ENCODE measurements at regions not wholly inside any gene's neighbourhood (a gene's known extent, or its start where the extent isn't known, plus 50 kb on each side); places are given as distances from the start of the nearest gene placed in this dataset.

DNA sequence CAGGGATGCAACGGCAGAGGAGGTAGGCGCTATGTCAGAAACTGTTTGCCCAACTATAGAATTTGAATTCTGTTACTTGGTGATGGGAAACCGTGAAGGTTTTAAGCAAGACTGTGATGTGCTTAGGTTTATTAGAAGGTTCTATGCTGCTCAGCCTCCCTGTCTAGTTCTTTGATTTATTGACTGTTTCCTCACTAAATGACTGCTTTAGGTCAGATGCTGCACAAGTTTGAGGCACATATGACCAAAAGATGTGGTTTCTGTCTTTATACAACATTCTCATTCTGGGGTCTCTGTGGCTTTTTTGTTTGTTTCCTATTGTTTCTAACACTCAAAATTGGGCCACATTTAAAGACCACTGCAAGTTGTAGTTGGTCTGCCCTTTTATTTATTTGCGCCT lies 323.0 kb upstream of the OBI1 start:
- Histone ChIP-seq H3K9me3 (ENCODE audit: control insufficient read depth, low read length) (no peaks in the 10 kb centered on the region), H3K4me1 (ENCODE audit: control insufficient read depth, insufficient read depth, low read length, poor library complexity, severe bottlenecking) (no peaks in the 10 kb centered on the region), H3K4me3 (ENCODE audit: extremely low read depth, insufficient read depth, low read length, poor library complexity, severe bottlenecking) (no peak overlapping the region), H3K27ac (ENCODE audit: low read depth, low read length, severe bottlenecking) (no peak overlapping the region), H3K36me3 (ENCODE audit: control insufficient read depth, insufficient read depth, low read length) (no peaks in the 10 kb centered on the region)
- WGBS, 2 experiments (ENCODE audit: insufficient coverage in 2 of 2): 80 to 87% methylated on average over 3 of the region's 4 CpGs

DNA sequence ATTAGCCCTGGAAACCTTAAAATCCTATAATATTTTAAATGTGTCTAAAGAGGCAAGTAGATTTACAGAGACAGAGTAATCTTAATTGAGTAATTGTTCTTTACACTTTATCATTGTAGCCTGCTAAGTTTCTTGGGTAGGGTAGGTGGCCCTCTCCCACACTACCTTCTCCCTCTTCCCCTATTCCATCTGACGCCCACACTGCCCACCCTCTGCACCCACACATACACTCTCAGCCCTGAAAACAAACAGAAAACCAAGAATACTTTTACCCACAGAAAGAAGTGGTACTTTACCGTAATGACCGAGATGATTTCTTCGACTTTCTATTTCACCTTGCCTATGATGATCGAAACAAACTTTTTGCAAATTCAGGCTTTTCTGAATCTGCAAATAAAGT lies 320.4 kb upstream of the OBI1 start:
- no peaks in the 10 kb centered on the region for H3K9me3 ChIP-seq (ENCODE audit: control insufficient read depth, low read length)
- H3K36me3 ChIP-seq (ENCODE audit: control insufficient read depth, insufficient read depth, low read length): no peaks in the 10 kb centered on the region
- WGBS, 2 experiments (ENCODE audit: insufficient coverage in 2 of 2): 94 to 100% methylated on average over 3 to 4 of the region's 5 CpGs
- no peaks in the 10 kb centered on the region for H3K4me1 ChIP-seq (ENCODE audit: control insufficient read depth, insufficient read depth, low read length, poor library complexity, severe bottlenecking)
- H3K27ac ChIP-seq (ENCODE audit: low read depth, low read length, severe bottlenecking): no peak overlapping the region
- no peak overlapping the region for H3K4me3 ChIP-seq (ENCODE audit: extremely low read depth, insufficient read depth, low read length, poor library complexity, severe bottlenecking)

DNA sequence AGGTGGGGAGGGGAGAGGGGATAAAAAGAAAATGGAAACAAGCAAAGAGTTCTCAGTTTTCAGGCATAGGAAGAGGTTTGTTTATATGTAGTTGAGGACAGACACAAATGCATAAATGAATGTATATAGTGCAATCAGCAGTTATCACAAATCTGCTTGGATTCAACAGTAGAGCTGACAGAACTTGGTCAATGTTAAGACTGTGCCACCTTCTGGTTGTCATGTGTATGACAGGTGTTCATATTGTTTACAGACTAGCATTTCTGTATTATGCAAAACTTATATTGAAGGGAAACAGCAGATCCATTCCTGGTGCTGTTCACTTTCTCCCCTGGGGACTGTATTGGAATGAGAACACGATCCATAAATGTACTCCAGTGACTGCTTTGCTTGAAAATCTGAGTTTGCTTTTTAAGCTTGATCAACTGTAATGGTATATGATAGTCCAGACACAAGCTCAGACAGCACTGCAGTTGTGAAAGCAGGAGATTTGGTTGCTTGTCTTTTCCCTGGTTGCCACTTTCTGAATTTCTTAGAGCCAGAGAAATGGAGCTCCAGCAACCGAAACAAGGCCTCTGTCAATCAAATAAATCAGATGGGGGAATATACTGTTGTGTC lies 319.5 kb upstream of the OBI1 start:
- Histone ChIP-seq H3K27ac (ENCODE audit: low read depth, low read length, severe bottlenecking) (no peak overlapping the region), H3K4me1 (ENCODE audit: control insufficient read depth, insufficient read depth, low read length, poor library complexity, severe bottlenecking) (no peaks in the 10 kb centered on the region), H3K9me3 (ENCODE audit: control insufficient read depth, low read length) (no peaks in the 10 kb centered on the region), H3K36me3 (ENCODE audit: control insufficient read depth, insufficient read depth, low read length) (no peaks in the 10 kb centered on the region), H3K4me3 (ENCODE audit: extremely low read depth, insufficient read depth, low read length, poor library complexity, severe bottlenecking) (no peak overlapping the region)
- WGBS, 2 experiments (ENCODE audit: insufficient coverage in 2 of 2): 33 to 38% methylated on average over 2 of the region's 2 CpGs

DNA sequence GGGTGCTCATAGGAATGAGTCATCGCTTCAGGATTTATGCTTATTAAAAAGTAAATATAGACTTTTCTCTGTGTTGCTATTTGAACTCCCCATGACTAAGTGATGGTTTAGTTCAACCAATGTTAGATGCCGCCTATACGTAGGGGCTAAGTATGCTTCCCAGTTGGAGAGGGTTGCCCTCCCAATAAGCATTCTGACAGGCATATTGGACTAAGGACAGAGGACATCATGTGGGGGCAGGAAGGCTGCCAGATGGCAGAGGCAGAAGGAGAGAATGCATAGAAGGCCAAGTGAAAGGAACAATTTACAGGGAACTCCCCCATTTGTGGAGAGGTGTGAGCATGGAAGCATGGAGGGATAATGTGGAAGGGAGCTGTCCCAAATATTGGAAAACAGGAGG lies 318.4 kb upstream of the OBI1 start:
- H3K4me1 ChIP-seq (ENCODE audit: control insufficient read depth, insufficient read depth, low read length, poor library complexity, severe bottlenecking): no peaks in the 10 kb centered on the region
- H3K4me3 ChIP-seq (ENCODE audit: extremely low read depth, insufficient read depth, low read length, poor library complexity, severe bottlenecking): no peak overlapping the region
- no peaks in the 10 kb centered on the region for H3K36me3 ChIP-seq (ENCODE audit: control insufficient read depth, insufficient read depth, low read length)
- no peaks in the 10 kb centered on the region for H3K9me3 ChIP-seq (ENCODE audit: control insufficient read depth, low read length)
- WGBS, 2 experiments (ENCODE audit: insufficient coverage in 2 of 2): 80 to 83% methylated on average over 2 of the region's 3 CpGs
- no peak overlapping the region for H3K27ac ChIP-seq (ENCODE audit: low read depth, low read length, severe bottlenecking)

DNA sequence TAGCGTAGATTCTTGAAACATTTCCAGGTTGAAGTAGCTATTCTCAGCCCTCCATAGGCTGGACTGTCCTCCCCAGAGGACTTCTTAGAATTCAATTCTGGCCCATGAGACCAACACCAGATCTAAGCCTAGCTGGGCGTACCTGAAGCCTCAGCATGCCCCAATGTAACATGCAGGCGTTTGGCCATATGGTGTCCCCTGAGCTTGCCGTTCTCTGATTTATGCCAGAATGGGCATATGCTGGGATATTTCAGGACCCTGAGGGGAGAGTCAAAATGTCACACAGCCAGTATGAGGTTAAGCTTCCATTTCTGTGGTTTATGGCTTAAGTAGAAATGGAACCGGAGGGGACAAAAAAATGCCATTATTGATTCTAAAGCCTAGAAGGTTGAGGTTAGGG lies 317.7 kb upstream of the OBI1 start:
- no peak overlapping the region for H3K27ac ChIP-seq (ENCODE audit: low read depth, low read length, severe bottlenecking)
- H3K4me3 ChIP-seq (ENCODE audit: extremely low read depth, insufficient read depth, low read length, poor library complexity, severe bottlenecking): no peak overlapping the region
- no peaks in the 10 kb centered on the region for H3K4me1 ChIP-seq (ENCODE audit: control insufficient read depth, insufficient read depth, low read length, poor library complexity, severe bottlenecking)
- no peaks in the 10 kb centered on the region for H3K9me3 ChIP-seq (ENCODE audit: control insufficient read depth, low read length)
- 95 to 98% methylated on average over 3 to 5 of the region's 5 CpGs for WGBS, 2 experiments (ENCODE audit: insufficient coverage in 2 of 2)
- no peaks in the 10 kb centered on the region for H3K36me3 ChIP-seq (ENCODE audit: control insufficient read depth, insufficient read depth, low read length)

DNA sequence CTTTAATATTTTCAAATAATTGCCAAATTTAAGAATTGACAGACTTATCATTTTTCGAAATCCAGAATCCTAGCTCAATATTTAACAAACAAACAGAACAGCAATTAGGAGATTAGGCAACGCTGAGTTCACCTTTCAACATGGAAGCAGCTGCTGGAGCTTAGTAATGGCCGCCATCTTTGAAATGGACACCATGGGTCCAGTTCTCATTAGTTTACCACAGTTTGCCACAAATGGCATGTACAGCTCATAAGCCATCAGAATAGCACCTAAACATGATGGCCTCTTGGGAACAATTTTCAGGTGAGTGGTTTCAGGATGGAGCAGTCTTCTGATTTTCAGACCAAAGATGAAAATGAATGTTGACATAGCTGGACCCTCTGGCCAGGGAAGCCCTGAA lies 313.6 kb upstream of the OBI1 start:
- H3K9me3 ChIP-seq (ENCODE audit: control insufficient read depth, low read length): no peaks in the 10 kb centered on the region
- 81 to 84% methylated on average over 3 of the region's 3 CpGs for WGBS, 2 experiments (ENCODE audit: insufficient coverage in 2 of 2)
- no peaks in the 10 kb centered on the region for H3K4me1 ChIP-seq (ENCODE audit: control insufficient read depth, insufficient read depth, low read length, poor library complexity, severe bottlenecking)
- no peaks in the 10 kb centered on the region for H3K36me3 ChIP-seq (ENCODE audit: control insufficient read depth, insufficient read depth, low read length)
- H3K27ac ChIP-seq (ENCODE audit: low read depth, low read length, severe bottlenecking): no peak overlapping the region
- no peak overlapping the region for H3K4me3 ChIP-seq (ENCODE audit: extremely low read depth, insufficient read depth, low read length, poor library complexity, severe bottlenecking)

DNA sequence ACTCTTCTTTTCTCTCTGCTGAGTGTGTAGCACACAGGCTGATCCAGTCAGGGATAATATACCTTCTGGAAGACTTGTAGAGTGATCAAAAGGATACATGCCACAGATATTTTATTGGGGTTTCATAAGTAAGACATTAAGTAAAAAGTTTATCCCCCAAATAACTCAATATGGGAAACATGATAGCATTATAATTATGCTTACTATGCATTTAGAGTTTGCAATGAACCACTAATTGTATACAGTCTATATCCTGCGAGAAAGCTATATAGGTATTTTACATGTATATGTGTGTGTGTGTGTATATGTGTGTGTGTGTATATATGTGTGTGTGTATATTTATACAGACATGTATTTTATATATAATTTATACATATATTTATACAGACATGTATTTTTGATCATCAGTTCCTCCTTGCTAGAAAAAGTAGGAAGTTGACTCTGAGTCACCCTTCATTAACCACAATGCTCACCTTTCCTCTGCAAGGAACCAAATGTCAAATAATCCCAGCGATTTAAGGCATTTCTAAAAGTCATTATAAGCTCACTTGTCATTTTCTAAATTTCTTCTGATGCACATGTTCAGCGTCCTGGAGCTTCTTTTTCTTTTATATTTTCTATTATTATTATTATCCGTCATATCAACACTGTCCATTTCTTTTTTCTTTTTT lies 312.5 kb upstream of the OBI1 start:
- Histone ChIP-seq H3K36me3 (ENCODE audit: control insufficient read depth, insufficient read depth, low read length) (no peaks in the 10 kb centered on the region), H3K4me1 (ENCODE audit: control insufficient read depth, insufficient read depth, low read length, poor library complexity, severe bottlenecking) (no peaks in the 10 kb centered on the region), H3K4me3 (ENCODE audit: extremely low read depth, insufficient read depth, low read length, poor library complexity, severe bottlenecking) (no peak overlapping the region), H3K9me3 (ENCODE audit: control insufficient read depth, low read length) (no peaks in the 10 kb centered on the region), H3K27ac (ENCODE audit: low read depth, low read length, severe bottlenecking) (no peak overlapping the region)
- 86% methylated on average over 1 of the region's 4 CpGs; no CpG with 5 or more reads in 1 of the 2 experiments for WGBS, 2 experiments (ENCODE audit: insufficient coverage in 2 of 2)

DNA sequence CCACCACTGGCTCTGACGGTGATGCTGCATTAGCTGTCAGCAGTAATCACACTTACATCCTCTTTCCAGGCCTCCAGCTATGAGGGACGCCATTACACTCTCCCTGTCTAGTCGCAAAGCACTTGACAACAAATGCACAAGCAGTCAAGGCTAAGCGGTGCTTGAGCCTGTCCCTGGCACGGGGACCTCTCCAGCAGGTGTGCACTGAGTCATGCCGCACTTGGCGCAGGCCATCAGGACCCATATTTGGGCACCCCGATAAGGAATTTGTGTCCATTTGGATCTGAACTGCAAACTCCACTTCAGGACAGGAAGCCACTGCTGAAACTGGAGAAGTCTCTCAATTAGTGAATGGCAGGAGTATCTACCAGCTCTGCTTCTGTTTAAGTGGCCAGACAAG lies 301.9 kb upstream of the OBI1 start:
- H3K9me3 ChIP-seq (ENCODE audit: control insufficient read depth, low read length): no peaks in the 10 kb centered on the region
- WGBS, 2 experiments (ENCODE audit: insufficient coverage in 2 of 2): 84 to 93% methylated on average over 8 of the region's 8 CpGs
- H3K4me3 ChIP-seq (ENCODE audit: extremely low read depth, insufficient read depth, low read length, poor library complexity, severe bottlenecking): no peak overlapping the region
- no peak overlapping the region for H3K27ac ChIP-seq (ENCODE audit: low read depth, low read length, severe bottlenecking)
- H3K4me1 ChIP-seq (ENCODE audit: control insufficient read depth, insufficient read depth, low read length, poor library complexity, severe bottlenecking): no peaks in the 10 kb centered on the region
- H3K36me3 ChIP-seq (ENCODE audit: control insufficient read depth, insufficient read depth, low read length): no peaks in the 10 kb centered on the region

DNA sequence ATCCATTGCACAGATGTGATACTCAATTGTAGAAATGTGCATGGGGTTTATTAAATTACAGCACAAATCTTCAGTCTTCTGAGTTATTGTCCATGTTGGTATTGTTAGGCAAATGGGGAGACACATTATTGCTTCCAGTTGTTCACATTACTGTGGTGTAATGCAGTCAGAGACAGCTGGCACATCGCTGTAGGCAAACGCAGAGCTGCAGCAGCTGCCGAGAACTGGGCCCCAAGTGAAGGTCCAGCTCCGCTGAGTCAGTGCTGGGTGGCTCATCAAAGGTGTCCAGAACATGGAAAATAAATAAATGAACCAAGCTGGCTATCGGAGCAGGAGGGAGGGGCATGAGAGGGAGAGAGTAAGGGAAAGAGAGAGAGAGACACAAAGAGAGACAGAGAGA lies 299.1 kb upstream of the OBI1 start:
- H3K9me3 ChIP-seq (ENCODE audit: control insufficient read depth, low read length): no peaks in the 10 kb centered on the region
- H3K27ac ChIP-seq (ENCODE audit: low read depth, low read length, severe bottlenecking): no peak overlapping the region
- WGBS, 2 experiments (ENCODE audit: insufficient coverage in 2 of 2): 97% methylated on average over 4 to 5 of the region's 5 CpGs
- H3K4me3 ChIP-seq (ENCODE audit: extremely low read depth, insufficient read depth, low read length, poor library complexity, severe bottlenecking): no peak overlapping the region
- no peaks in the 10 kb centered on the region for H3K4me1 ChIP-seq (ENCODE audit: control insufficient read depth, insufficient read depth, low read length, poor library complexity, severe bottlenecking)
- no peaks in the 10 kb centered on the region for H3K36me3 ChIP-seq (ENCODE audit: control insufficient read depth, insufficient read depth, low read length)

DNA sequence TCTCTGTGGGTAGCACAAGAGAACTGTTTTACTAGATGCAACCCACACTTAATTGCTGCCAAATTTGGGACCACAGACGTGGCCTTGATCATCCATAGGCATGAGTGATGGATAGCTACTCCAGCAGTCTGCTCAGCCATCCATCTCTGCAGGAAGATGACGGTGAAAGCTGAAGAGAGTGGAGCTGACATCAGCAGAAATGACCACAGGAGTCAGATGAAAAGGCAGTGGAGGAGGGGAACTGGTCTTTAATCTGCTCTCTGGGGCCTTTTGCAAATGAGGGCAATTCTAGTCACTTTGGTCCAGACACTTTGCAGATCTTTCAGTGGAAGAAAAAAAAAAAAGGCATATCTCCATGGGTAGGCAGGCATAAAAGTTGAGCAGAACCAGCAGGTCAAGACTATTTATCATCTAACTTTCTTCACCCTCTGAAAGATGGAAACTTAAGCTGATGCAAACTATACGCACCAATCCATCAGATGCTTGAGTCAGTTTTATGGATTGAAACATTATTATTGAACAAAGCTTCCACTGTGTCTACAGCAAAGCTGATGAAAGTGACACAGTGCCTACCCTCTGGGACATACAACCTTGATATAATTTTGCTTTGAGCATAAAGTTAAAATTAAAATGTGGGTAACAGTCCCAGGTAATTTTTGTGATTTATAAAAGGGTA lies 281.6 kb upstream of the OBI1 start:
- H3K36me3 ChIP-seq (ENCODE audit: control insufficient read depth, insufficient read depth, low read length): no peaks in the 10 kb centered on the region
- H3K4me3 ChIP-seq (ENCODE audit: extremely low read depth, insufficient read depth, low read length, poor library complexity, severe bottlenecking): no peak overlapping the region
- no peaks in the 10 kb centered on the region for H3K4me1 ChIP-seq (ENCODE audit: control insufficient read depth, insufficient read depth, low read length, poor library complexity, severe bottlenecking)
- 48 to 58% methylated on average over 2 of the region's 3 CpGs for WGBS, 2 experiments (ENCODE audit: insufficient coverage in 2 of 2)
- no peak overlapping the region for H3K27ac ChIP-seq (ENCODE audit: low read depth, low read length, severe bottlenecking)
- no peaks in the 10 kb centered on the region for H3K9me3 ChIP-seq (ENCODE audit: control insufficient read depth, low read length)

DNA sequence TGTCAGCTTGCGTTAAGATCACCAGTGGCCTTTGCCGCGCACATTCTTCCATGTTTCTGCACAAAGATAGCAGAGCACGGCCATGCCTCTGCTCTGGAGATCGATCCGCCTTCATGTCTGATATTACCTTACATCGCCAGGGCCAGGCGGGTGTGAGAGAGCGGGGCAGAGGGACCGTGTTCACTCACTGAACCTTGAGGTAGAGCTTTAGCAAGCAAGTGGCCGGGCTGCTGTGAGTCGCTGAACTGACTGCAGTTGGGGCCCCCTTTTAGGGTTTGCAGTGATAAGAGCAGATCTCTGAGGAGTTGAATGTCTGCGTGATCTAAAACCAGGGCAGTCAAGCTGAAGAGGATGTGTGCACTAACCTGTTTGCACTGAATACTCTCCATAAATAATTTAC lies 275.4 kb upstream of the OBI1 start:
- 93 to 95% methylated on average over 12 to 13 of the region's 13 CpGs for WGBS, 2 experiments (ENCODE audit: insufficient coverage in 2 of 2)

More for the DNA sequence above, 275.4 kb upstream of the OBI1 start:
- Histone ChIP-seq H3K4me1 (ENCODE audit: control insufficient read depth, insufficient read depth, low read length, poor library complexity, severe bottlenecking) (no peaks in the 10 kb centered on the region), H3K4me3 (ENCODE audit: extremely low read depth, insufficient read depth, low read length, poor library complexity, severe bottlenecking) (no peak overlapping the region), H3K36me3 (ENCODE audit: control insufficient read depth, insufficient read depth, low read length) (no peaks in the 10 kb centered on the region), H3K9me3 (ENCODE audit: control insufficient read depth, low read length) (no peaks in the 10 kb centered on the region), H3K27ac (ENCODE audit: low read depth, low read length, severe bottlenecking) (no peak overlapping the region)

Measured in mesodermal cell (in vitro differentiated cells).